H1 (cell line): ENCODE measurements at regions not wholly inside any gene's neighbourhood (a gene's known extent, or its start where the extent isn't known, plus 50 kb on each side); places are given as distances from the start of the nearest gene placed in this dataset.

ENCODE experiments used
- KDM1A ChIP-seq: fragments of 200-600, 300-600 bp; sonication (generic); IDR thresholded peaks from 2 replicates; pipeline ENCODE4 v1.7.1; 2016; ENCODE audit warnings: mild to moderate bottlenecking, low read length, borderline replicate concordance
- RFX5 ChIP-seq: IDR thresholded peaks from 2 replicates; pipeline ENCODE4 v1.6.1; 2011; ENCODE audit warnings: low read depth, low read length, improper control_type of control experiment, borderline replicate concordance

DNA sequence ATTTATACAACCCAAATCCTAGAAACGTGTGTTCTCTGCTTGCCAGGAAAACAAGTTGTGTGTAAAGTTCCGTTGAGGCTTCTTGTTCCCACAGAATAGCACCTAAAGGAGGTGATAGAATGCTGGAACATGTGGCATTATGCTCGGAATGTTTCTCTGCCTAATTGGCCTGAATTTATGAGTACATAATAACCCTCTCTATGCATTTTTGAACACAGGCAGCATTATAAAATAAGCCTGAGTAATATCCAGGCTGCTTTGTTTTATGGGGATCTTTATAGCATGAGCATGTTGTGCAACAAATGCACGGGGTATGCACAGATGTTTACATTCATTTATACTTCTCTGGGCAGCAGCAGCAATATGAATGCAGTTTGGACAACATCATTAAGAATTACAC lies 385.7 kb downstream of the MBD2 start (continued):
- no peak for TF ChIP-seq RFX5
- TF ChIP-seq KDM1A = no peak
